Cardiac fibroblast (primary cell): ENCODE measurements at regions not wholly inside any gene's neighbourhood (a gene's known extent, or its start where the extent isn't known, plus 50 kb on each side); places are given as distances from the start of the nearest gene placed in this dataset.

Source experiments
- DNase-seq, 2 donors: peaks; one replicate each; pipeline versions ENCODE4 v3.0.0 to v3.0.0-alpha.2; 2010; ENCODE audit warnings: low read depth in 2 of 2
- H3K4me3 ChIP-seq, 2 donors: replicated peaks in 1 of 2; 1 replicate in 1 of 2; 2 replicates in 1 of 2; pipeline ENCODE4 v1.5.1; 2011; ENCODE audit warnings: low read depth in 2 of 2, low read length in 2 of 2, mild to moderate bottlenecking in 2 of 2, moderate library complexity in 1 of 2
- CTCF ChIP-seq: IDR thresholded peaks from one replicate; pipeline ENCODE4 v1.5.1; 2011; ENCODE audit warnings: low read depth, mild to moderate bottlenecking, low read length, inconsistent platforms

GRCh38 chr9:86713970-86714369, 233.3 kb downstream of the GAS1 start:
- no peak for TF ChIP-seq CTCF
- DNase-seq = peak; percentile 30 to 70
- no peak overlapping the region for H3K4me3 ChIP-seq

- TF ChIP-seq CTCF = no peak
- DNase-seq = peak; percentile 53 to 64
- H3K4me3 ChIP-seq = no peak overlapping the region
Observed at GRCh38 chr9:86713470-86713869, 233.8 kb downstream of the GAS1 start.

GRCh38 chr9:86708918-86709835, 238.1 kb downstream of the GAS1 start:
- H3K4me3 ChIP-seq = no peak overlapping the region
- no peak for DNase-seq
- TF ChIP-seq CTCF = no peak

GRCh38 chr9:86707932-86708510, 239.3 kb downstream of the GAS1 start:
- H3K4me3 ChIP-seq = no peak overlapping the region
- no peak for DNase-seq
- no peak for TF ChIP-seq CTCF

GRCh38 chr9:86706391-86706790, 240.9 kb downstream of the GAS1 start:
- no peak for TF ChIP-seq CTCF
- peak; percentile 5 to 35 for DNase-seq
- no peak overlapping the region for H3K4me3 ChIP-seq

- DNase-seq = peak in 1 of 2 donors; percentile 6
- H3K4me3 ChIP-seq = no peak overlapping the region
- no peak for TF ChIP-seq CTCF
Observed at GRCh38 chr9:86705490-86705889, 241.8 kb downstream of the GAS1 start.
